Fibroblast of skin of right biceps (primary cell): ENCODE measurements at regions not wholly inside any gene's neighbourhood (a gene's known extent, or its start where the extent isn't known, plus 50 kb on each side); places are given as distances from the start of the nearest gene placed in this dataset.
"Not testable (repeated sequence)": the region's sequence is repeated elsewhere in the genome, so short reads cannot be mapped to it uniquely, and the experiment has no call there.

Source experiments
- DNase-seq: peaks from one replicate; pipeline ENCODE4 v3.0.0-alpha.2; 2013

DNA sequence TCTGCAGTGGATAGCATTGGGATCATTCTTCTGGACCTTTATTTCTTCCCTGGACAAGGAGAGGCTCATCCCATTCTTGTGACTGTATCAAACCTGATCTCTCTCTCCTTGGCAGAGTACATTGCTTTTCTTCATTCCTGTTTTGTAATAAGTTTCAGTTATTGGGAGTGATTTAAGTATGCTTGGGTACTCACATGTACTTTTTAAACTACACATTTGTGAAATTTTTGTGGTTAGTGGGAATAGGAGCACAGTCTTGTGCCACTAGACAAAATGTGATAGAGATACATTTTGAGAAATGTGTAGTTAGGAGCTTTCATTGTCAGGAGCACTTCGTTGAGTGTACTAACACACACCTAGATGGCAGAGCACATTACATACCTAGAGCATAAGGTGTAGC lies 262.6 kb downstream of the C3orf38 start:
- no peak for DNase-seq

DNA sequence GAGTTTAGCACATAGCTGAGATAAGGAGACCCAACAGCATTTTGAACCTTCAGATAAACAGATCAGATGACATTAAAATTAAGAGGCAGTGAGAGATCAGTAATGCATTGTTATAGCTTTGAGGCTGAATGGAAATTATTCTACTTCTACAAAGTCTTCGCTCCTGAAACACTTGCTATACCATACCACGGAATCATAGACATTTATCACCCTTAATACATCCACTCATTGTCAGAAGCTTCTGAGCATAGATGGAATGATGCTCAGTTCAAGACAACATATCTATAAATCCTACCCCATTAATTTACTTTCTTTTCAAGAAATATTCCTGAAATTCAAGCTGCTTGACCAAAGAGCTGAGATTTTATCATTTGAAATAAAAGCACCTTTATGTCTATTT lies 266.7 kb downstream of the C3orf38 start:
- DNase-seq = no peak

GRCh38 chr3:88418219-88418618 lies 268.5 kb downstream of the C3orf38 start:
- DNase-seq = no peak

DNA sequence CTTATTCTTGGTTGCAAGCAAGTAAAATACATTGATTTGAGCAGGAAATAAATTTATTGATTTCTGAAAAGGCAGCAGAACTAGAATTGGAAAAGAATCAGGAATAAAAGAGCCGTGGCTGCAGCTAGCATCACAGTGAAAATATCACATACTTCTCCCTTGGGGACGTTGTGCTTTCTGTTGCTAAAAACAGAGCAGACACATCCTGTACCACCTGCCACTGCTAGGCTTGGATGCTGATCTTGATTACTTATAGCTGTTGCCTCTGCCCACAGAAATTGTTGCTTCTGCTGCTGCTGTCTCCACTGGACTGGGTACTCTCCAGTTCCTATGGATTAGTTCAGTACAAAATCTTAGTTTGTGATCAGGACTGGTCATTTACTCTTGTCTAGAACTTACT lies 283.8 kb downstream of the C3orf38 start:
- no peak for DNase-seq

GRCh38 chr3:88434001-88434400 lies 284.2 kb downstream of the C3orf38 start:
- DNase-seq = no peak

GRCh38 chr3:88440701-88441100 lies 290.9 kb downstream of the C3orf38 start:
- DNase-seq = no peak

- DNase-seq = no peak
These were observed 293.3 kb downstream of the C3orf38 start for GRCh38 chr3:88443066-88443465.

- DNase-seq = no peak
These were observed 294.5 kb downstream of the C3orf38 start for GRCh38 chr3:88444251-88444650.

GRCh38 chr3:88452228-88452627 lies 302.5 kb downstream of the C3orf38 start:
- no peak for DNase-seq

DNA sequence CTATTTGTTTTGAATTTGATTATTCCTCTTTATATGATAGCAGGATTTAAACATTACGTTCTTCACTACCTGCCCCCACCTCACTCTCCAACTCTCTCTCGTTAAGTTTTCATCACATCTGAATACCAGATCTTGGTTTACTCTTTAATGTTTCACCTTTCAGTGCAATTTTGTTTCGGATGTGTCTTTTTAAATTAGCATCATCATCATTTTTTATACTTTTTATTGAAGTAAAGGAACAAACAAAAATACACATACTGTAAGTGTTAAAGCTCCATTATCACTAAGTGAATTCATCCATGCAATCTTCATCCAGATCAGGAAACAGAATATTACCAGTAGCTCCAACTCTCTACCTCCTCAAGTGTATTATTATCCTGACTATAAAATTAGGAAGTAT lies 310.6 kb downstream of the C3orf38 start:
- DNase-seq = no peak

DNA sequence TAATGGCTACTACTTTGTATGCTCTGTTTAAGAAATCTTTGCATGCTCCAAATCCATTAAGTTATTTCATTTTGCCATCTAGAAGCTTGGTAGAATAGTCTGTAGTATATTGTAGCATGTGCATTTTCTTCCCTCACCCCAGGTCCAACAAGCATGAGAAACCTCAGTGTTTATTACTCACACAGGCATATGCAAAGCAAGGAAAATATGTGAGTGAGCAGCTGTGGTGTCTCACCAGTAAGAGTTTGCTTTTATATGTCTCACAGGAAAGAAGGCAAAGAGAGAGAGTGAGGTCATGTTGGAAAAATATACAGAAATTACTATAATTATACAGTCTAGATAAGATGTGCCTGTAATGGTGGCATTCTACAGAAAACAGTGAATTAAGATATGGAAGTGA lies 312.5 kb downstream of the C3orf38 start:
- no peak for DNase-seq

DNA sequence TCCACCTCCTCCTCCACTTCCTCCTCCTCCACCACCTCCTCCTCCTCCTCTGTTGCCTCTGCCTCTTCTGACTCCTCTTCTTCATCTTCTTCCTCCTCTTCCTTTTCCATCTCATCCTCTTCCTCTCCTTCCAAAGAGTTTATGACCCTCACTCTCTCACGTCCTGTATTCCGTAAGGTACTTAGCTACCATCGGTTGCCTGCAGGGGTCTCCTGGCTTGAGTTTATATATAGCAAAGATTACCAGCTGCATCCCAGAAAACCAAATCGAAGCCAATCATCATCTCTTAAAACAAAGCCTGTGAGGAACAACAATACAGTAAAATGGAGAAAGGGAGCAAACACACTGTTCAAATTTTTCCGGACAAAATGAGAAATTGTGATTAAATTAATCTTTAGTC lies 317.4 kb downstream of the C3orf38 start:
- DNase-seq = no peak

GRCh38 chr3:88469216-88469615 lies 319.5 kb downstream of the C3orf38 start:
- no peak for DNase-seq

- no peak for DNase-seq
These were observed 328.7 kb downstream of the C3orf38 start for GRCh38 chr3:88478460-88478859.

DNA sequence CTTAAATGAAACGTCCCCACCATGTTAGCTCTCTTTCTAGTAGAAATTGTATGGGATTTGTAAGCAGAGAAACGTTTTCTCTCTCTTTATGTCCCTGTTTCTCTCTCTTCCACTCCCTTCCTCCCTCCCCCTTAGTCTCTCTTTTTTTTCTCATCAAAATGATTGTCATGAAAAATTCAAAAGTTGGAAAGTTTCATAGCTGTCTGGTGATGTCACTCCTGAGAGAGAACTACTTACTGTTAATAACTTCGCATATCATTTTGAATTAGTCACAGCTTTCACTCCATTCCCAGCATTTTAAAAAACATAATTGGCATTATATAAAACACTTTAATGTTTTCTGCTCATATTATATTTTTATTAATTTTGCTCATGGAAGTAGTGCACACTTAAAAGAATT lies 331.1 kb downstream of the C3orf38 start:
- peak; percentile 63 for DNase-seq

- no peak for DNase-seq
These were observed 335.2 kb downstream of the C3orf38 start for GRCh38 chr3:88485001-88485400.

GRCh38 chr3:88508818-88509217 lies 359.1 kb downstream of the C3orf38 start:
- DNase-seq = not testable (repeated sequence)

DNA sequence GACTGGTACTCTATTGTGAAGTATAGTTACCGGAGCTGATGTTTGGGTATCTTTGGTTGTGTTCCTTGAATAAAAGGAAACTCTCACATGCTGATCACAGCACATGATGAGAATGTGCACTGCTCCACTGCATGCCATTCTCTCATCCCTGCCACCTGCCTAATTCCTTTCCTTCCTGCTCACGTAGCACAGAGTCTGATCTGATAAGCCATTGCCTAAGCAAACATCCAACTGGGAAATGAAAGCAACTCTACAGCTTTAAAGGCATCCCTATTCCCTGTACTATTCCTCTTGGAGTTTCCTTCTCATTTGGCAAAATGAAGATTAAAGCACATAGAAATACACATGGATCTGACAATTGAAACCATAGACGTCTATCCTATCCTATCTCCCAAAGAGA lies 359.8 kb downstream of the C3orf38 start:
- DNase-seq = no peak

DNA sequence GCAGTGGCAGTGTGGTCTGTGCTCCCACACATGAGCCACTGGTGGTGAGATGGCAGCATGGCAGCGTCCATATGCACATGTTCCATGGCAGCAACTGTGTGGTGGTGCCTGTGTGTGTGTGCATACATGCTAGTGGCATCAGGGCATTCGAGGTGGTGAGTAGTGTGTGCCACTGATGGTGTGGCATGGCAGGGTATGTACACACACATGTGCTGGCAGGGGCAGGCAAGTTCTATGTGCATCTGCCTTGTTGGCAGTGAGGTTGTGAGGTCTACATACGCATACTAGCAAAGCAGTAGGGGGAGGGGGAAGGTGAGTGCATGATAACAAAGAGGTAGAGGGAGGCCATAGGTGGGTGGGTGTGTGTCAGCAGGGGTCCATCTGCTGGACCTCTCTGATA lies 378.7 kb downstream of the C3orf38 start:
- DNase-seq = no peak

DNA sequence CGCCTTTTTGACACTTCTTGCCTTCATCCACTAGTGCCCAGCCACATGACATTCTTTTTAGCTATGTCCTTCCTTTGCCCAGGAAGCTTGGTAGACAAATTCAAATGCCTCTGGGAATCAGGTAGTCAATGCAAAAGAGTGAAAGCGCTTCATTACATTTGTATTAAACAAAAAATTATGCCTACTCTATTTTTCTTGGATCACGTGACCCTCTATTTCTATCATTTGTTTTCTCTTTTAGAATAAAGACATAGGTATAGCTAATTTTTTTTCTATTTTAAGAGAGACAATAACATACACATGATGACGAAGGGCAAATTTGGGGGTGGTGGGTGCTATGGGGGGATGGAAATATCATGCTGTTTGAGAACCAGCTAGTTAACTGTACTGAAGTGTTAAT lies 384.8 kb downstream of the C3orf38 start:
- DNase-seq = no peak

DNA sequence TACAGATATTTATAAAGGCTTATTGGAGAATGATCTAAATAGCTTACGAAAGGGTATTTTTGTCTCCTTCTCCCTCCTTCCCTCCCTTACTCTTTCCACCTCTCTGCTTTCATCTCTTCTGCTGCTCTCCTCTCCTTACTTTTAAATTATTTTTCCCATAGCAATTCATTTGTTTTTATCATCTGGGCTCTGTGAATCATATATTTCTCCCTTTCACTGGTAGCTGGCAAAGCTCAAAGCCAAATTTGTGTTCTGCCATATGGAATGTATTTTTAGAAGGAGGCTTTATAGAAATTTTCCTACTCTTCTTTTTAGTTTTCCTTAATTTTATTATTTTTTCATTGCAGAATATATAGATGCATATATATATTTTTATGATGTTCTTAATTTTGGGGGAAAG lies 385.8 kb downstream of the C3orf38 start:
- DNase-seq = no peak

DNA sequence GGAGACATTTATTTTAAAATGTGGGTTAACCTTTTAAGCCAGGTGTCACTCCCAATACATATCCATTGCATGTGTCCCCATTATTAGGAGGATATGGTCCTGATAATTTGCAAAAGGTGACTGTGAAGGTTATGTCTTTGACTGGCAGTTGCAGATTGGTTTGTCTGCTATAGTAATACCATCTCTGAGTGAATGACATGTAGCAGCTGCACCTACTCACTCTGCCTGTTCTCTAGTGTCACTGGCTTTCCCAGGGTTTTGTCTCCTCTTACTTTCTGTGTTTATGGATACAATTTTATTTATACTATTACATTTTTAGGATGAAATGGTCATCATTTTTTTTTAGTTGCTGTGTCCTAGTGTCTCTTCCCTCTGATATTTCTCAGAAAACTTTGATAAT lies 393.2 kb downstream of the C3orf38 start:
- no peak for DNase-seq

DNA sequence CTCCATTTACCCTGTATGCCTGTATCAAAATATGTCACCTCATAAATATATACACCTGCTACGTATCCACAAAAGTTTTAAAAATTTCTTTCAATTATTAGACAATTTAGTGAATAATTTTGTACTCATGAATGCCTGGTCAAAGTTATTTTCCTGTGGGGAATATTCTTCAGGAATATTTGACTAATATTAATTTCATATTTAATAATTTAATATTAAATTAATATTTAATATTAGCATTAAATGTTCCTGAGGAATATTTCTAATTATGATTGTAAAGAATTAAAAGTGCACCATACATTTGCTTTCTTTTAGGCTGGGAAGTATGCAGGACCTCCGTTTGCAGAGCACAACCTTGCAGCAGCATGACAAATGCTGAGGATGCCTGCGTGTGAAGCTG lies 422.7 kb downstream of the C3orf38 start:
- no peak for DNase-seq

GRCh38 chr3:88573472-88573871 lies 423.7 kb downstream of the C3orf38 start:
- no peak for DNase-seq

- DNase-seq = no peak
These were observed 424.4 kb downstream of the C3orf38 start for GRCh38 chr3:88574146-88574545.

DNA sequence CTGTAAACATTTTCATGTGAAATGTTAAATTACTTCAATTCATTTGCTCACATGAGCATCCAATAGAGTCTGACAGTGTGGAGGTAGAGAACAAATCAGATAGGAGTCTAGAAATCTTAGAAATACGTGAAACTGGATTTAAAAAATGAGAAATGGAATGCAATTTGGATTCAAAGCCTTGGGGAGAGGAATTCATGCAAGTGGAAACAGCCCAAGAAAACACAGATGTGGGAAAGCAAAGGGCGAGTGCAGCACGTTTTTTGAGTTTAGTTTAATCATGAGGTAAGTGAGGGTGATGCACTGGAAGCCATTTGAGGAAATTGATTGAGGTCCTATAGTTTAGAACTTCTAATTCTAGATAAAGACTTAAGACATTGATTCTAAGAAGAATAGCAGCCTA lies 434.7 kb downstream of the C3orf38 start:
- DNase-seq = no peak
